Stimulated activated naive B cell treated with anti-CD40 and anti-IgM and Interleukin-4, amounts not matched to agents 10 μg/mL and 1 μg/mL and 100 μg/mL, for 72 hours (primary cell): ENCODE measurements at regions not wholly inside any gene's neighbourhood (a gene's known extent, or its start where the extent isn't known, plus 50 kb on each side); places are given as distances from the start of the nearest gene placed in this dataset.

Experiments used
- ATAC-seq, 2 donors: fragments of 150-1000 bp; cut with Tn5 transposase; replicated peaks; 2 replicates each; pipeline ENCODE4 v1.10.0; 2021; ENCODE audit warnings: moderate library complexity in 1 of 2
- DNase-seq: peaks from one replicate; pipeline ENCODE4 v3.0.0; 2021
- H3K27ac Mint-ChIP-seq: one replicate; pipeline ENCODE4 v1.8.0; 2022; ENCODE audit warnings: mild to moderate bottlenecking, mixed read lengths
- H3K27me3 Mint-ChIP-seq, 2 donors: one replicate each; pipeline ENCODE4 v1.8.0; 2022; ENCODE audit warnings: mixed read lengths in 2 of 2
- H3K36me3 Mint-ChIP-seq, 2 donors: one replicate each; pipeline ENCODE4 v1.8.0; 2022; ENCODE audit warnings: mixed read lengths in 2 of 2, mild to moderate bottlenecking in 1 of 2
- H3K4me1 Mint-ChIP-seq, 2 donors: one replicate each; pipeline ENCODE4 v1.8.0; 2022; ENCODE audit warnings: mixed read lengths in 2 of 2, mild to moderate bottlenecking in 1 of 2
- H3K4me3 Mint-ChIP-seq, 2 donors: one replicate each; pipeline ENCODE4 v1.8.0; 2022; ENCODE audit warnings: mild to moderate bottlenecking in 2 of 2, mixed read lengths in 2 of 2, moderate library complexity in 1 of 2
- H3K9me3 Mint-ChIP-seq, 2 donors: one replicate each; pipeline ENCODE4 v1.8.0; 2022; ENCODE audit warnings: mixed read lengths in 2 of 2, mild to moderate bottlenecking in 1 of 2

- no peak overlapping the region for H3K27ac Mint-ChIP-seq
- H3K4me3 Mint-ChIP-seq: no peak overlapping the region
- DNase-seq (no peak), ATAC-seq (no peak)
- H3K9me3 Mint-ChIP-seq: peaks cover 19 to 20% of the 10 kb centered on the region in 2 donors
- peaks cover 0 to 2% of the 10 kb centered on the region in 2 donors for H3K36me3 Mint-ChIP-seq
- no peaks in the 10 kb centered on the region for H3K4me1 Mint-ChIP-seq
- no peaks in the 10 kb centered on the region for H3K27me3 Mint-ChIP-seq
Measured at GRCh38 chr12:28909291-28909690, 239.8 kb upstream of the FAR2 start.

- H3K27ac Mint-ChIP-seq: no peak overlapping the region
- no peak for DNase-seq
- no peaks in the 10 kb centered on the region for H3K27me3 Mint-ChIP-seq
- H3K4me1 Mint-ChIP-seq: no peaks in the 10 kb centered on the region
- H3K36me3 Mint-ChIP-seq: no peaks in the 10 kb centered on the region
- no peak overlapping the region for H3K4me3 Mint-ChIP-seq
- peaks cover 10 to 19% of the 10 kb centered on the region in 2 donors for H3K9me3 Mint-ChIP-seq
- ATAC-seq: no peak
Measured at GRCh38 chr12:28925719-28926376, 223.2 kb upstream of the FAR2 start.

GRCh38 chr12:28930704-28931103 is 218.4 kb upstream of the FAR2 start:
- Mint-ChIP-seq H3K27me3 (no peaks in the 10 kb centered on the region), H3K9me3 (peaks cover 0 to 4% of the 10 kb centered on the region in 2 donors), H3K27ac (no peak overlapping the region), H3K4me3 (no peak overlapping the region), H3K36me3 (no peaks in the 10 kb centered on the region), H3K4me1 (no peaks in the 10 kb centered on the region)
- DNase-seq (no peak), ATAC-seq (no peak)

GRCh38 chr12:28933176-28933575 is 215.9 kb upstream of the FAR2 start:
- Mint-ChIP-seq H3K27me3 (no peaks in the 10 kb centered on the region), H3K4me1 (no peaks in the 10 kb centered on the region), H3K36me3 (no peaks in the 10 kb centered on the region), H3K9me3 (no peaks in the 10 kb centered on the region), H3K27ac (no peak overlapping the region), H3K4me3 (no peak overlapping the region)
- DNase-seq: no peak
- ATAC-seq: no peak

GRCh38 chr12:28933864-28934527 is 215.1 kb upstream of the FAR2 start:
- Mint-ChIP-seq H3K4me1 (no peaks in the 10 kb centered on the region), H3K27ac (no peak overlapping the region), H3K27me3 (no peaks in the 10 kb centered on the region), H3K4me3 (no peak overlapping the region), H3K36me3 (no peaks in the 10 kb centered on the region), H3K9me3 (peaks cover 0 to 2% of the 10 kb centered on the region in 2 donors)
- ATAC-seq (no peak), DNase-seq (no peak)

GRCh38 chr12:28936221-28936620 is 212.9 kb upstream of the FAR2 start:
- ATAC-seq (no peak), DNase-seq (no peak)
- H3K4me1 Mint-ChIP-seq: no peaks in the 10 kb centered on the region
- peaks cover 0 to 2% of the 10 kb centered on the region in 2 donors for H3K9me3 Mint-ChIP-seq
- no peak overlapping the region for H3K4me3 Mint-ChIP-seq
- H3K27ac Mint-ChIP-seq: no peak overlapping the region
- no peaks in the 10 kb centered on the region for H3K36me3 Mint-ChIP-seq
- H3K27me3 Mint-ChIP-seq: no peaks in the 10 kb centered on the region

- Mint-ChIP-seq H3K4me1 (no peaks in the 10 kb centered on the region), H3K36me3 (no peaks in the 10 kb centered on the region), H3K27me3 (no peaks in the 10 kb centered on the region), H3K9me3 (peaks cover 0 to 2% of the 10 kb centered on the region in 2 donors), H3K27ac (no peak overlapping the region), H3K4me3 (no peak overlapping the region)
- DNase-seq (no peak), ATAC-seq (no peak)
Measured at GRCh38 chr12:28936711-28937110, 212.4 kb upstream of the FAR2 start.

- no peaks in the 10 kb centered on the region for H3K27me3 Mint-ChIP-seq
- DNase-seq (no peak), ATAC-seq (no peak)
- H3K27ac Mint-ChIP-seq: no peak overlapping the region
- H3K4me3 Mint-ChIP-seq: no peak overlapping the region
- H3K4me1 Mint-ChIP-seq: no peaks in the 10 kb centered on the region
- H3K9me3 Mint-ChIP-seq: peaks cover 0 to 2% of the 10 kb centered on the region in 2 donors
- H3K36me3 Mint-ChIP-seq: no peaks in the 10 kb centered on the region
Measured at GRCh38 chr12:28937196-28937595, 211.9 kb upstream of the FAR2 start.

- Mint-ChIP-seq H3K4me1 (no peaks in the 10 kb centered on the region), H3K9me3 (peaks cover 0 to 2% of the 10 kb centered on the region in 2 donors), H3K27me3 (no peaks in the 10 kb centered on the region), H3K4me3 (no peak overlapping the region), H3K27ac (no peak overlapping the region), H3K36me3 (no peaks in the 10 kb centered on the region)
- DNase-seq (no peak), ATAC-seq (no peak)
Measured at GRCh38 chr12:28938056-28938455, 211.0 kb upstream of the FAR2 start.

- no peak for ATAC-seq
- no peak for DNase-seq
- H3K36me3 Mint-ChIP-seq: no peaks in the 10 kb centered on the region
- peaks cover 0 to 3% of the 10 kb centered on the region in 2 donors for H3K9me3 Mint-ChIP-seq
- H3K27me3 Mint-ChIP-seq: no peaks in the 10 kb centered on the region
- H3K4me1 Mint-ChIP-seq: no peaks in the 10 kb centered on the region
- no peak overlapping the region for H3K4me3 Mint-ChIP-seq
- H3K27ac Mint-ChIP-seq: no peak overlapping the region
Measured at GRCh38 chr12:28938581-28939235, 210.4 kb upstream of the FAR2 start.

- Mint-ChIP-seq H3K27ac (no peak overlapping the region), H3K4me1 (no peaks in the 10 kb centered on the region), H3K36me3 (no peaks in the 10 kb centered on the region), H3K9me3 (peaks cover 0 to 4% of the 10 kb centered on the region in 2 donors), H3K4me3 (no peak overlapping the region), H3K27me3 (no peaks in the 10 kb centered on the region)
- ATAC-seq: no peak
- no peak for DNase-seq
Measured at GRCh38 chr12:28939427-28939826, 209.7 kb upstream of the FAR2 start.

- Mint-ChIP-seq H3K9me3 (peaks cover 0 to 4% of the 10 kb centered on the region in 2 donors), H3K4me3 (no peak overlapping the region), H3K27me3 (no peaks in the 10 kb centered on the region), H3K27ac (no peak overlapping the region), H3K36me3 (no peaks in the 10 kb centered on the region), H3K4me1 (no peaks in the 10 kb centered on the region)
- ATAC-seq: no peak
- DNase-seq: no peak
Measured at GRCh38 chr12:28941248-28941647, 207.8 kb upstream of the FAR2 start.

GRCh38 chr12:28946361-28946760 is 202.7 kb upstream of the FAR2 start:
- Mint-ChIP-seq H3K27me3 (no peaks in the 10 kb centered on the region), H3K9me3 (peaks cover 0 to 3% of the 10 kb centered on the region in 2 donors), H3K36me3 (no peaks in the 10 kb centered on the region), H3K4me1 (no peaks in the 10 kb centered on the region), H3K27ac (no peak overlapping the region), H3K4me3 (no peak overlapping the region)
- DNase-seq: no peak
- no peak for ATAC-seq

- Mint-ChIP-seq H3K4me1 (no peaks in the 10 kb centered on the region), H3K9me3 (peaks cover 0 to 2% of the 10 kb centered on the region in 2 donors), H3K27ac (no peak overlapping the region), H3K36me3 (no peaks in the 10 kb centered on the region), H3K27me3 (no peaks in the 10 kb centered on the region), H3K4me3 (no peak overlapping the region)
- ATAC-seq (no peak), DNase-seq (no peak)
Measured at GRCh38 chr12:28948685-28949084, 200.4 kb upstream of the FAR2 start.

GRCh38 chr12:28949184-28949583 is 199.9 kb upstream of the FAR2 start:
- DNase-seq (no peak), ATAC-seq (no peak)
- H3K27me3 Mint-ChIP-seq: no peaks in the 10 kb centered on the region
- H3K36me3 Mint-ChIP-seq: no peaks in the 10 kb centered on the region
- H3K9me3 Mint-ChIP-seq: peaks cover 0 to 1% of the 10 kb centered on the region in 2 donors
- no peak overlapping the region for H3K4me3 Mint-ChIP-seq
- no peaks in the 10 kb centered on the region for H3K4me1 Mint-ChIP-seq
- H3K27ac Mint-ChIP-seq: no peak overlapping the region
